GM21717 (cell line): ENCODE measurements at regions not wholly inside any gene's neighbourhood (a gene's known extent, or its start where the extent isn't known, plus 50 kb on each side); places are given as distances from the start of the nearest gene placed in this dataset.

Experiments used
- ATAC-seq: cut with Tn5 transposase; IDR thresholded peaks from one replicate; pipeline ENCODE4 v1.9.1; 2021; ENCODE audit warnings: mild to moderate bottlenecking, moderate library complexity; ENCODE audit not compliant: unreplicated experiment

- ATAC-seq, result no peak
Observed at GRCh38 chr6:145475794-145476396, 259.4 kb downstream of the EPM2A start.

GRCh38 chr6:145480024-145480423 is 255.3 kb downstream of the EPM2A start:
- no peak for ATAC-seq

- no peak for ATAC-seq
Observed at GRCh38 chr6:145483191-145483996, 251.9 kb downstream of the EPM2A start.

GRCh38 chr6:145485288-145485687 is 250.0 kb downstream of the EPM2A start:
- no peak for ATAC-seq

- no peak for ATAC-seq
Observed at GRCh38 chr6:145486306-145486705, 249.0 kb downstream of the EPM2A start.

GRCh38 chr6:145489583-145489982 is 245.7 kb downstream of the EPM2A start:
- ATAC-seq, result no peak

- no peak for ATAC-seq
Observed at GRCh38 chr6:145490068-145490467, 245.3 kb downstream of the EPM2A start.

- no peak for ATAC-seq
Observed at GRCh38 chr6:145491126-145491525, 244.2 kb downstream of the EPM2A start.

- ATAC-seq, result no peak
Observed at GRCh38 chr6:145497006-145497405, 238.3 kb downstream of the EPM2A start.

- no peak for ATAC-seq
Observed at GRCh38 chr6:145498425-145498824, 236.9 kb downstream of the EPM2A start.

GRCh38 chr6:145502416-145502815 is 232.9 kb downstream of the EPM2A start:
- ATAC-seq, result no peak

GRCh38 chr6:145506136-145506535 is 229.2 kb downstream of the EPM2A start:
- ATAC-seq, result no peak

GRCh38 chr6:145506565-145506964 is 228.8 kb downstream of the EPM2A start:
- ATAC-seq, result no peak

GRCh38 chr6:145507239-145507638 is 228.1 kb downstream of the EPM2A start:
- no peak for ATAC-seq

GRCh38 chr6:145508107-145508506 is 227.2 kb downstream of the EPM2A start:
- ATAC-seq, result no peak

- ATAC-seq, result no peak
Observed at GRCh38 chr6:145517492-145517891, 217.8 kb downstream of the EPM2A start.

GRCh38 chr6:145525038-145525437 is 210.3 kb downstream of the EPM2A start:
- no peak for ATAC-seq

GRCh38 chr6:145529582-145529981 is 205.7 kb downstream of the EPM2A start:
- no peak for ATAC-seq

- no peak for ATAC-seq
Observed at GRCh38 chr6:145530454-145530853, 204.9 kb downstream of the EPM2A start.

GRCh38 chr6:145531032-145531431 is 204.3 kb downstream of the EPM2A start:
- ATAC-seq, result no peak

GRCh38 chr6:145531822-145532221 is 203.5 kb downstream of the EPM2A start:
- no peak for ATAC-seq

- no peak for ATAC-seq
Observed at GRCh38 chr6:145532361-145532760, 203.0 kb downstream of the EPM2A start.

GRCh38 chr6:145534989-145535388 is 200.3 kb downstream of the EPM2A start:
- no peak for ATAC-seq
